HEK293T (cell line): ENCODE measurements at regions not wholly inside any gene's neighbourhood (a gene's known extent, or its start where the extent isn't known, plus 50 kb on each side); places are given as distances from the start of the nearest gene placed in this dataset.
A peak's percentile ranks its signal among the peaks of the same experiment; 100 is the strongest.

Experiments
- CTCF ChIA-PET: fragments of 350-600 bp; formaldehyde crosslinking; extraction: SDS; loops from one replicate; lab custom pipeline; 2021; ENCODE audit warnings: antibody characterized with exemption, inconsistent platforms; lab: Yijun Ruan, JAX
- POLR2A ChIA-PET: fragments of 350-600 bp; formaldehyde crosslinking; extraction: SDS; loops from one replicate; lab custom pipeline; 2020; ENCODE audit warnings: antibody characterized with exemption, inconsistent platforms; lab: Yijun Ruan, JAX
- DNase-seq: peaks from one replicate; pipeline ENCODE4 v3.0.0; 2012; ENCODE audit warnings: mixed read lengths; ENCODE audit errors: extremely low spot score
- ARNT ChIP-seq: fragments of 450-650 bp; IDR thresholded peaks from 2 replicates; pipeline ENCODE4 v1.6.1; 2017; ENCODE audit warnings: mild to moderate bottlenecking
- BHLHE40 ChIP-seq: fragments of 450-650 bp; IDR thresholded peaks from 2 replicates; pipeline ENCODE4 v1.6.1; 2016; ENCODE audit warnings: mild to moderate bottlenecking, moderate library complexity, borderline replicate concordance
- CTBP1 ChIP-seq: fragments of 450-650 bp; IDR thresholded peaks from 2 replicates; pipeline ENCODE4 v1.6.1; 2016; ENCODE audit warnings: borderline replicate concordance
- ELF4 ChIP-seq: fragments of 450-650 bp; IDR thresholded peaks from 2 replicates; pipeline ENCODE4 v1.6.1; 2017; ENCODE audit warnings: antibody characterized with exemption
- FOXA1 ChIP-seq: fragments of 450-650 bp; IDR thresholded peaks from 2 replicates; pipeline ENCODE4 v1.6.1; 2016; ENCODE audit warnings: mild to moderate bottlenecking
- FOXK2 ChIP-seq: fragments of 450-650 bp; IDR thresholded peaks from 2 replicates; pipeline ENCODE4 v1.6.1; 2016; ENCODE audit warnings: mild to moderate bottlenecking
- FOXM1 ChIP-seq: fragments of 450-650 bp; IDR thresholded peaks from 2 replicates; pipeline ENCODE4 v1.6.1; 2017; ENCODE audit warnings: mild to moderate bottlenecking, borderline replicate concordance
- HDGF ChIP-seq: fragments of 450-650 bp; IDR thresholded peaks from 2 replicates; pipeline ENCODE4 v1.6.1; 2017; ENCODE audit warnings: antibody characterized with exemption, borderline replicate concordance
- L3MBTL2 ChIP-seq: fragments of 450-650 bp; conservative IDR thresholded peaks from 2 replicates; pipeline ENCODE4 v1.6.1; 2016; ENCODE audit warnings: mild to moderate bottlenecking
- LEF1 ChIP-seq: fragments of 450-650 bp; IDR thresholded peaks from 2 replicates; pipeline ENCODE4 v1.6.1; 2017; ENCODE audit warnings: mild to moderate bottlenecking, borderline replicate concordance
- NFRKB ChIP-seq: fragments of 450-650 bp; IDR thresholded peaks from 2 replicates; pipeline ENCODE4 v1.6.1; 2016; ENCODE audit warnings: mild to moderate bottlenecking, moderate library complexity
- PKNOX1 ChIP-seq: fragments of 450-650 bp; IDR thresholded peaks from 2 replicates; pipeline ENCODE4 v1.6.1; 2016
- SP1 ChIP-seq: fragments of 450-650 bp; IDR thresholded peaks from 2 replicates; pipeline ENCODE4 v1.6.1; 2017
- SUZ12 ChIP-seq: fragments of 450-650 bp; IDR thresholded peaks from 2 replicates; pipeline ENCODE4 v1.6.1; 2016; ENCODE audit warnings: mild to moderate bottlenecking
- TARDBP ChIP-seq: fragments of 450-650 bp; IDR thresholded peaks from 2 replicates; pipeline ENCODE4 v1.6.1; 2016
- ZNF384 ChIP-seq: fragments of 450-650 bp; IDR thresholded peaks from 2 replicates; pipeline ENCODE4 v1.6.1; 2016

DNA sequence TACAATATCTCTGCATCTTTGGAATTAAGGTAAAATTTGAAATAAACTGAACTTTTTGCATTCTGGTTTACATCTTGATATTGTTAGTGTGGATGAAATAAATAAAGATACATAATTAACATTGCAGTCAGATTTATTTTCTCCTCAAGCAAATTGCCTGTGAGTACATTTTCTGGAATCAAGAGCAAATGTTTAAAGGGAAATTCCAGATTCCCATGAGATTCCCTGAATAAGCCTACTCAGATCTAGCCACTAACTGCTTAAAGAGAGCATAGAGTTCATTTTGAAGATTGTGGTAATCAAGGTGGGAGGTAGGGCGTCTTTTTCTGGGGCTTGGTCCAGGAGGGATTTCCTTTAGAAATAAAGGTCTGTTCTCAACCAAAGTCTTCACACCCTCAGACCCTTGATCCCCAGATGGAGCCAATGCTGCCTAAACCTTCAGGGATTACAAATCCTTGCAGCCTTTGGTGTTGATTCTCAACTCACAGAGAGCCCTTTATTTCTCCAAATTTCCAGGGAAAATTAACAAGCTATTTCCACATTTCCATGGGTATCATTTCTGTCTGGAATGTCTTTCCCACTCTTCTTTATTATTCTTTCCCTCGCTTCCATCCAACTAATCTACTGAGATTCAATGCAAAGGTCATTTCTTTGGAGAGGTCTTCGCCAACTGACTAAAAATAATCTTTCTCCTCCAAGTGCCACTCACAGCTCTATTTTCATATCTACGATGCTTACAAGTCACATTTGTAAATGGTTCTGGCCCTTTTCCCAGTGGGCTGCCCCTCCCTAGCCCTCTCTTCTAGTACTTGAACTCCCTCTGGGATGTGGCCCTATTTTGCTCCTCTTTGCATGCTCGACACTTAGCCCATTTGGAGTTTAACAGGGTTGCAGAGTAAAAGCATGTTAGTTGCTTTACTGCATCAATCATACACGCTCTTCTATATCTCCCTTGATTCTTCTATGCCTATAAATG, 79.8 kb upstream of the SPATS2L start:
- no peak for TF ChIP-seq FOXK2
- no peak for TF ChIP-seq HDGF
- no peak for TF ChIP-seq BHLHE40
- TF ChIP-seq L3MBTL2: no peak
- no peak for TF ChIP-seq TARDBP
- no peak for TF ChIP-seq FOXM1
- no peak for TF ChIP-seq NFRKB
- TF ChIP-seq ZNF384: no peak
- TF ChIP-seq LEF1: no peak
- TF ChIP-seq PKNOX1: no peak
- TF ChIP-seq FOXA1: no peak
- TF ChIP-seq SUZ12: no peak
- no peak for TF ChIP-seq SP1
- CTCF ChIA-PET: no interaction called here
- no peak for DNase-seq

DNA sequence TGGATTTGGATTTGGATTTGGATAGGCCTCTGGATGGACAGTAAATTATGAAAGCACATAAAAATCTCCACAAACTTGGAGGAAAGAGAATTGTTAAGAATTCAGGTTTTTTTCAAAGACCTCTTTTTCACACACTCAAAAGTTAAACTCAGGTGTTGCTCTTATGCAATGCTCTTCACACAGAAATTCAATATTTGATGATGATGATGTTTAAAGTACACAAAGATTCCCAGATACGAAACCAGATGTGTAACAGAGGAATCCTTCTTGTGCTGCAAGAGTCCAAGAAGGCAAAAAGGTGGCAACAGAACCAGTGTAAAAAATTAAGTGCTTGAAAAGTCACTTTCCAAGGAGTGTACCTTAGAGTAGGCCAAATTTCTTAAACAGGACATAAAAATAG, 75.8 kb upstream of the SPATS2L start:
- TF ChIP-seq NFRKB: no peak
- TF ChIP-seq FOXM1: no peak
- TF ChIP-seq SUZ12: no peak
- TF ChIP-seq ELF4: no peak
- TF ChIP-seq CTBP1: no peak
- TF ChIP-seq ZNF384: no peak
- no peak for TF ChIP-seq TARDBP
- no peak for TF ChIP-seq HDGF
- no peak for TF ChIP-seq SP1
- no peak for TF ChIP-seq FOXK2
- TF ChIP-seq ARNT: no peak
- TF ChIP-seq PKNOX1: no peak
- TF ChIP-seq BHLHE40: no peak
- no peak for TF ChIP-seq LEF1
- no peak for TF ChIP-seq FOXA1
- TF ChIP-seq L3MBTL2: no peak
- POLR2A ChIA-PET: no interaction called here
- CTCF ChIA-PET: no interaction called here
- no peak for DNase-seq

More for the DNA sequence above, 79.8 kb upstream of the SPATS2L start:
- POLR2A ChIA-PET: no interaction called here

DNA sequence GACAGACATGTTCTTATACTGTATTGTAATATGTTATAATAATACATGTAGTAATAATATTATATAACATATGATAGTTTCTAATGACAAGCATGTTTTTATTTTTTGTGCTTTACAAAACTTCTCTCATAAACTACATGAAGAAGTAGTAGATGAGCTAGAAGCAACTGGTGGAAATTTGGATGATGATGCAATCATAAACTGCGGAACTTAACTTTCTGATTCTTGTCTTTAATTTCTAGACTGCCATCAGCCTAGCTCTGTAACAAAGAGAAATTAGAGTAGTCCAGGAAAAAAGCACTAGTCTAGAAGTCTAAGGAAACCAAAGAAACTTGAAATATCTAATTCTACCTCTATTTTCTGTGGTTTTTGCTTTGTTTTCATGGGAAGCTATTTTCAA, 71.0 kb upstream of the SPATS2L start:
- CTCF ChIA-PET: no interaction called here
- POLR2A ChIA-PET: no interaction called here
- no peak for DNase-seq
- no peak for TF ChIP-seq PKNOX1
- TF ChIP-seq ZNF384: no peak
- TF ChIP-seq L3MBTL2: no peak
- TF ChIP-seq ARNT: no peak
- no peak for TF ChIP-seq SP1
- no peak for TF ChIP-seq HDGF
- no peak for TF ChIP-seq BHLHE40
- no peak for TF ChIP-seq LEF1
- TF ChIP-seq ELF4: no peak
- no peak for TF ChIP-seq FOXA1

- peak; percentile 16 for DNase-seq
- no peak for TF ChIP-seq SP1
- TF ChIP-seq PKNOX1: peak; percentile 35
- ChIA-PET POLR2A (no interaction called here), CTCF (interaction anchor here (0.5 kb wide), 1 partner anchor 1216 kb away, joined by 3 read pairs; no protein-coding TSS in a partner anchor)
Observed at GRCh38 chr2:200239216-200239615, 67.3 kb upstream of the SPATS2L start.

DNA sequence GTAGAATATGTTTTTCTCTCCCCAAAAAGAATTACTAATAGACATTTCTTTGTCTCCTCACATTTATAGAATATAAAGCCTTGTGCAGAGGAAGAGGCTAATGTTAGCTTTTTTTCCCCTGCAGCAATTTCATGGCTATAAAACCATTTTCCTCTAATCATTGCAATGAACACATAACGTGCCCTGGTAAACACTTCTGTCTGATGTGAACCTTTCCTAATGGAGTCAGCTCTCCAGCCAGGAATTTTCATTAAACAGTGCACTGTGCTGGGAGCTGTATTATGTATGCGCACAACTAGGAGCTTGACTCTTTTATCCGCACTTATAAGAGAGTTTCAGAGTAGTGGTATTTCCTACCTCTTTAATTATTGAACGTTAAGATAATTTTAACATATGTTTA, 63.9 kb upstream of the SPATS2L start:
- TF ChIP-seq NFRKB (no peak), L3MBTL2 (no peak), HDGF (no peak), SUZ12 (no peak), CTBP1 (no peak), FOXM1 (no peak), PKNOX1 (no peak), BHLHE40 (no peak), LEF1 (no peak), FOXA1 (no peak), ZNF384 (no peak), ARNT (no peak)
- CTCF ChIA-PET: no interaction called here
- no peak for DNase-seq
- POLR2A ChIA-PET: no interaction called here

GRCh38 chr2:200243441-200243840, 63.1 kb upstream of the SPATS2L start:
- no peak for DNase-seq
- POLR2A ChIA-PET: no interaction called here
- TF ChIP-seq HDGF (no peak), ZNF384 (no peak)
- CTCF ChIA-PET: no interaction called here
